H1 (cell line): ENCODE measurements at regions not wholly inside any gene's neighbourhood (a gene's known extent, or its start where the extent isn't known, plus 50 kb on each side); places are given as distances from the start of the nearest gene placed in this dataset.

ENCODE experiments used
- CREB1 ChIP-seq: IDR thresholded peaks from 2 replicates; pipeline ENCODE4 v1.6.1; 2012; ENCODE audit warnings: inconsistent platforms
- CTCF ChIP-seq, 3 experiments: IDR thresholded peaks; 1 replicate in 2 of 3; 2 replicates in 1 of 3; pipeline versions ENCODE4 v1.5.1 to v1.6.1; 2011; ENCODE audit warnings: low read length in 3 of 3, mild to moderate bottlenecking in 3 of 3, inconsistent platforms in 2 of 3, low read depth in 1 of 3, moderate library complexity in 1 of 3; ENCODE audit not compliant: insufficient read depth in 1 of 3; ENCODE audit errors: control extremely low read depth in 1 of 3
- JUN ChIP-seq: IDR thresholded peaks from 2 replicates; pipeline ENCODE4 v1.6.1; 2011; ENCODE audit warnings: low read depth, mild to moderate bottlenecking, improper control_type of control experiment, low read length
- JUND ChIP-seq: IDR thresholded peaks from 2 replicates; pipeline ENCODE4 v1.6.1; 2011; ENCODE audit warnings: mild to moderate bottlenecking, improper control_type of control experiment, low read length
- POLR2A ChIP-seq, 2 experiments: IDR thresholded peaks; 1 replicate in 1 of 2; 2 replicates in 1 of 2; pipeline ENCODE4 v1.6.1; 2011; ENCODE audit warnings: low read depth in 2 of 2, low read length in 2 of 2, mild to moderate bottlenecking in 2 of 2; ENCODE audit errors: control extremely low read depth in 1 of 2
- POLR2AphosphoS5 ChIP-seq: IDR thresholded peaks from 2 replicates; pipeline ENCODE4 v1.6.1; 2011; ENCODE audit warnings: low read depth, low read length
- RAD21 ChIP-seq, 2 experiments: IDR thresholded peaks in 1 of 2; conservative IDR thresholded peaks in 1 of 2; 2 replicates each; pipeline ENCODE4 v1.6.1; 2011; ENCODE audit warnings: low read depth in 2 of 2, low read length in 2 of 2, improper control_type of control experiment in 1 of 2, inconsistent platforms in 1 of 2, mild to moderate bottlenecking in 1 of 2, moderate library complexity in 1 of 2
- USF2 ChIP-seq: IDR thresholded peaks from 2 replicates; pipeline ENCODE4 v1.6.1; 2011; ENCODE audit warnings: low read length, improper control_type of control experiment

- TF ChIP-seq POLR2A (IDR thresholded peaks at IDR 0.05; ENCODE audit: control extremely low read depth in 1 of 2, low read depth in 2 of 2, low read length in 2 of 2) (no peak), JUN (no peak), JUND (no peak), USF2 (no peak), RAD21 (IDR thresholded peaks at IDR 0.05 in 1 of 2, conservative IDR thresholded peaks at IDR 0.05 in 1 of 2; ENCODE audit: low read depth in 2 of 2, low read length in 2 of 2) (no peak), POLR2AphosphoS5 (no peak), CTCF (IDR thresholded peaks at IDR 0.05; ENCODE audit: control extremely low read depth in 1 of 3, insufficient read depth in 1 of 3, low read depth in 1 of 3, low read length in 3 of 3) (no peak), CREB1 (no peak)
These were observed 119.7 kb upstream of the PPP2R2D start for GRCh38 chr10:131781076-131781475.
